ENCODE measurements at regions not wholly inside any gene's neighbourhood (a gene's known extent, or its start where the extent isn't known, plus 50 kb on each side); places are given as distances from the start of the nearest gene placed in this dataset.

DNA sequence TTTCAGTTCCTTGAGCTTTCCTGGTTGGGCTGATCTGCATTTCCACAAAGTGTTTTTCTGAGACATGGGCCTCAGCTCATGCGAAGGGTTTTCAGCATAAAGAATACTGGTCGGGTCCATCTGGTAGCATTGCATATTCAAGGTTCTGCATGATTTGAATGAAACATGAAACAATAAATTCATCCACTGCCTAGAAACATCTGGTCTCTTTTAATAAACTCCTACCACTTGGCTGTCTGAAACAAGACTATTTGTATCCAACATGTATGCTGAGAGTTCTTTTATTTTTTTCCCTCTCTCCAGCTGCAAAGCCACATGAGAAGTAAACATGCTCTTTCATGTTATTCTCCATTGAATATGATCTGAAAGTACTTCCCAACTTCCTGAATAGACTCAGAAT lies 314.9 kb upstream of the SOX11 start:
- TF ChIP-seq CTCF (IDR thresholded peaks at IDR 0.05) (no peak), POLR2A (IDR thresholded peaks at IDR 0.05; ENCODE audit: low read depth) (no peak), POLR2AphosphoS5 (IDR thresholded peaks at IDR 0.05) (no peak)
